ENCODE measurements at regions not wholly inside any gene's neighbourhood (a gene's known extent, or its start where the extent isn't known, plus 50 kb on each side); places are given as distances from the start of the nearest gene placed in this dataset.

DNA sequence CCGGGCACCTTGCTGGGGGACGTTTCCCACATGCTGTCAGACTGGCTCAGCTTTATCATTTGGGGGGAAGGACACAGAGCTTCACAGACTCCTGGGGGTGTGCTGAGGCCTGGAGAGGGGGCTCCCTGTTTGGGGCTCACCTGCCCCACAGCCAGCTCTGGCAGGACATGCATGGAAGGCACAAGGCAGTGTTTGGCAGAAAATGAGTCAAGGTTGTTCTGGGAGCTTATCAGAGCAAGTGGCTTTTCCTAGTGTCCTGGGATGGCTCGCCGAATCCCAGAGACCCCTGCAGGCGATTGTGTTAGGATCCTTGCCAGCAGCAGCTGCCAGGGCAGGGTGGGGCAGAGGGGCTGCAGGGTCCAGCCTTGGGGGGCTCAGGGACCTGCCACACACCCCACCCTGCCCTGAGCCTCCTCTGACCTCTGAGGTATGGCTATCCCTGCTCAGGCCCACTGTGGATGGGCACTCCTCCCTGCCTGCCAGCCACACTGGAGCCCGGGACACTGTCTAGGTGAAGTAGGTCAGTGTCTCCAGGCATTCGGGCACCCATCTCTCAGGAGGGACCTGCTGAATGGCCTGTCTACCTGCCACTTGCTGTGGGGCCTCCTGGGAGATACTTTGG is 1323.0 kb downstream of the BRD1 start:
- TF ChIP-seq, protein P1, sequence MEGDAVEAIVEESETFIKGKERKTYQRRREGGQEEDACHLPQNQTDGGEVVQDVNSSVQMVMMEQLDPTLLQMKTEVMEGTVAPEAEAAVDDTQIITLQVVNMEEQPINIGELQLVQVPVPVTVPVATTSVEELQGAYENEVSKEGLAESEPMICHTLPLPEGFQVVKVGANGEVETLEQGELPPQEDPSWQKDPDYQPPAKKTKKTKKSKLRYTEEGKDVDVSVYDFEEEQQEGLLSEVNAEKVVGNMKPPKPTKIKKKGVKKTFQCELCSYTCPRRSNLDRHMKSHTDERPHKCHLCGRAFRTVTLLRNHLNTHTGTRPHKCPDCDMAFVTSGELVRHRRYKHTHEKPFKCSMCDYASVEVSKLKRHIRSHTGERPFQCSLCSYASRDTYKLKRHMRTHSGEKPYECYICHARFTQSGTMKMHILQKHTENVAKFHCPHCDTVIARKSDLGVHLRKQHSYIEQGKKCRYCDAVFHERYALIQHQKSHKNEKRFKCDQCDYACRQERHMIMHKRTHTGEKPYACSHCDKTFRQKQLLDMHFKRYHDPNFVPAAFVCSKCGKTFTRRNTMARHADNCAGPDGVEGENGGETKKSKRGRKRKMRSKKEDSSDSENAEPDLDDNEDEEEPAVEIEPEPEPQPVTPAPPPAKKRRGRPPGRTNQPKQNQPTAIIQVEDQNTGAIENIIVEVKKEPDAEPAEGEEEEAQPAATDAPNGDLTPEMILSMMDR (IDR thresholded peaks at IDR 0.05; ENCODE audit: control insufficient read depth, insufficient read depth, low read depth, low read length, missing control alignments), result no peak
- no peak overlapping the region for H3K4me3 ChIP-seq (ENCODE audit: control insufficient read depth, low read depth, low read length)
- DNase-seq (ENCODE audit: low read depth), result no peak

GRCh38 chr22:48503876-48504275 is 1323.8 kb downstream of the BRD1 start:
- DNase-seq (ENCODE audit: low read depth), result no peak
- TF ChIP-seq, protein P1 (IDR thresholded peaks at IDR 0.05; ENCODE audit: control insufficient read depth, insufficient read depth, low read depth, low read length, missing control alignments), result no peak
- H3K4me3 ChIP-seq (ENCODE audit: control insufficient read depth, low read depth, low read length), result no peak overlapping the region

DNA sequence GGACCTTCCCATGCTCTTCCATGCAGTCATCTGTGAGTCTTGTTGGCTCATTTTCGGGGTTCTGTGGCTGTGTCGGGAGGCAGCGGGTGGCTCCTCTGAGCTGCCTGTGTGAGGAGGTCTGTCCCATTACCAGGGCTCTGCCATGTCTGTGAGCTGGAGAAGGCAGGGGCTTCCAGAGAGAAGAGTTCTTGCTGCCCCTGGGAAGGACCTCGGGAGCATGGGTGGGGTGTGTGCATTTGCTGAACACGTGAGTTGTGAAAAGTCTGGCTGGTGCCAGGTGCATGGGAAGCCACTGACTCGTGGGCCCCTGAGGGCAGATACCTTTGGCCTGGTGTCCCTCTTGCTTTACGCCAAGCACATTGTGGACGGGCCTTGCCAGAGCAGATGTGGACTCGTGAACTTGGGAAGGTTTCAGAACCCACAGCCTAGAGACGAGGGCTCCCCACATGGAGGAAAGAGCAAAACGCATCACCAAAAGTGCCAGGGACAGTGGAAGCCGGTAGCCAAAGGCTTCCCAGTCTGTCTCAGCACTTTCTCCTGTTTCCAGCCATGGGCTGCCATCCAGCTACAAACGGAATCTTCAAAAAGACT is 1324.5 kb downstream of the BRD1 start:
- no peak for DNase-seq (ENCODE audit: low read depth)
- no peak overlapping the region for H3K4me3 ChIP-seq (ENCODE audit: control insufficient read depth, low read depth, low read length)
- TF ChIP-seq, protein P1 (IDR thresholded peaks at IDR 0.05; ENCODE audit: control insufficient read depth, insufficient read depth, low read depth, low read length, missing control alignments), result no peak

- no peak overlapping the region for H3K4me3 ChIP-seq (ENCODE audit: control insufficient read depth, low read depth, low read length)
- TF ChIP-seq, protein P1 (IDR thresholded peaks at IDR 0.05; ENCODE audit: control insufficient read depth, insufficient read depth, low read depth, low read length, missing control alignments), result no peak
- no peak for DNase-seq (ENCODE audit: low read depth)
These were observed 1326.4 kb downstream of the BRD1 start for GRCh38 chr22:48501231-48501750.

GRCh38 chr22:48500471-48501230 is 1327.0 kb downstream of the BRD1 start:
- DNase-seq (ENCODE audit: low read depth), result no peak
- no peak overlapping the region for H3K4me3 ChIP-seq (ENCODE audit: control insufficient read depth, low read depth, low read length)
- TF ChIP-seq, protein P1 (IDR thresholded peaks at IDR 0.05; ENCODE audit: control insufficient read depth, insufficient read depth, low read depth, low read length, missing control alignments), result no peak

DNA sequence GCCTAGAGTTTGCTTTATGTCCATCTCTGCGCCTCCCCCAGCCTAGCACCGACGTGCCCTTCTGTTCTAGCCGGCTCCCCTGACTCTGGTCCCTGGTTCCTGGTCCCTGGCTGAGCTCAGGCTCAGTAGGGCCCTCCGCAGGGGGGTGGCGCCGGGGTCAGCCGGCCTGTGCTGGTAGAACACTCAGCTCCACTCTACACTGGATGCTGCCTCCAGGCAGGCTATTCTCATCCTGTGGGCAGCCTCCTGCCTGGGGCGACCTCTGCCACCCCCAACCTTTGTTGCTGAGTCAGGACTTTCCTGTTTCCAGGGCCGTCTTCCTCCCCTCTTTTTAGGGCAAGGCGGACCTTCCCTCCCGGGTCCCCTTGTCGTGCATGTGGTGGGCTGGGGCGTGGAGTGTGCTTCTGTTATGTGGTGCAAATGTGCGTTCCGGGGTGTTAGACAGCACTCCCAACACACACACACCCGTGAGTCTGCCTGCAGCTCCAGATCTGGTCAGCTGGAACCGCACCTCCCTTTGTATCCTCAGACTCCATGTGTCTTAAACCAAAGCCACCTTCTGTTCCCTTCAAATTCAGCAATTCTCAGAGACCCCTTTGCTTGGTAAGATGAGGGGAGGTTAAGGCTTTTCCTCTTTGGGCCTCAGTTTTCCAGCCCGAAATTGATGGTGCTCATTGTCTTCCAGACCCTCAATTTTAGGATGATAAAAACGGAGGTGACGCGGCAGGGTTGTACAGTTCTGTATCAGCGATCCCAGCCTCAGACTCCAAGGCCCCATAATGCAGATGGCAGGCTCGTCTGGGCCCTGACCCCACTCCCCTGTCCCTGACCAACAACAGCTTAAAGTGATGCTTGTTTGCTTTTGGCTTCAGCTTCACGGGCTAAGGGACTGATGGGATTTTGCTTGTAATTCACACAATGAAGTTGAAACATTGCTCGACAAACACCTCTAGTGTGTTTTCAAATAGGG is 1327.9 kb downstream of the BRD1 start:
- DNase-seq (ENCODE audit: low read depth), result no peak
- TF ChIP-seq, protein P1 (IDR thresholded peaks at IDR 0.05; ENCODE audit: control insufficient read depth, insufficient read depth, low read depth, low read length, missing control alignments), result no peak

More for the DNA sequence above, 1327.9 kb downstream of the BRD1 start:
- H3K4me3 ChIP-seq (ENCODE audit: control insufficient read depth, low read depth, low read length), result no peak overlapping the region

Measured in AG09309 (cell line).